ENCODE measurements at regions not wholly inside any gene's neighbourhood (a gene's known extent, or its start where the extent isn't known, plus 50 kb on each side); places are given as distances from the start of the nearest gene placed in this dataset.

DNA sequence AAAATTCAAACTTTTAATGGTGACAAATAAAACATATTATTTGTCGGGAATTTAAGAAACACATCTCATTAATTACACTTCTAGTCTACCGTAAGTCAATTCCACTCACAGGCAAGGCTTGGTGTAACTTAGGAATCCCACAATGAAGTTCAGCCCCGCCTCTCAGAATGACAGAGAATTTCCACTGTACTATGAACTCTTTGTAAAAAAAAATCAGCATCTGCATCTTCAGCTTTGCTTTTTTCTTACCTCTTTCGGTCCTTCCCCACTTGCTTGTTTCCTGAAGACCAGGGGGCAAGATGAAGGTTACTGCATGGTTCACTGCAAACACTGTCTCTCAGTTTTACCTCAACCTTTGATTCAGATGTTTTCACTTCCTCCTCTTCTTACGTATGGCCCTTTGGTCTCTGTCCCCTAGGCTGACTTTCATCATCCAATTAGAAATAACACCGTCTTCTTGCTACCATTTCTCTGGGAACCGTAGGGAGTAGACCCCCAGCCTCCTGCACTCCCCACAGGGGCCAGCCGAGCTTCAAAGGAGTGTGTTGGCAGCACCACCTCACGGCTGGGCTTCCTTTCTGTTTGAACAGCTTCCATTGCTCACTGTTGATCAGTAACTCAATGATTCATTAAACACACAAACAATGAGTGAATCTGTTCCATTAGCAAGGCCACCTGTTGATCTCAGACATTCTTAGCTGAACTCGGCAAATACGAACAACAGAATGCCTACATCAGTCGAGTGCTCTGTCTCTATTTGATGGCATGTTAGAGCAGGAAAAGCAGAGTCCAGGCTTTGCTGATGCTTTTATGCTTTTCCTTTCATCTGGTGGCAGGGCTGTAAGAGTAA lies 343.0 kb downstream of the BMP4 start:
- DNase-seq (ENCODE audit: low read depth): no peak

DNA sequence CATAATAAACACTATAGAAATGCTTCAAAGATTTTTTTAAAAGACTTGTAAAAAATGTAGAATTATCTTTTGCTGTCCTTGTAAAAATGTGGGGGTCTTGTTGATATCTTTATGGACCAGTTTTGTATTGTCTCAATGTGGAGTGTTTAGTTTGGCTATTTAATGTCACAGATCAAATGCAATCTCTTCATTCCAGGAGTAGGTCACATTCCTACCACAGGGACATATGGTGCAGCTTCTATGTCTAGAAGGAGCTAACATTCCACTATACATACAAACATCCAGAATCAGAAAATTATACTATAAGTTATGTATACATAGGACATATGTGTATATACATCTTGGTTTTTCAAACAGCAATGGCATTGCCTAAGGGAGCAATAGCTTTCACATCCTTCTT lies 345.7 kb downstream of the BMP4 start:
- no peak for DNase-seq (ENCODE audit: low read depth)

GRCh38 chr14:53609009-53609408 lies 347.6 kb downstream of the BMP4 start:
- DNase-seq (ENCODE audit: low read depth): no peak

GRCh38 chr14:53608369-53608768 lies 348.3 kb downstream of the BMP4 start:
- no peak for DNase-seq (ENCODE audit: low read depth)

GRCh38 chr14:53606203-53606602 lies 350.4 kb downstream of the BMP4 start:
- no peak for DNase-seq (ENCODE audit: low read depth)

DNA sequence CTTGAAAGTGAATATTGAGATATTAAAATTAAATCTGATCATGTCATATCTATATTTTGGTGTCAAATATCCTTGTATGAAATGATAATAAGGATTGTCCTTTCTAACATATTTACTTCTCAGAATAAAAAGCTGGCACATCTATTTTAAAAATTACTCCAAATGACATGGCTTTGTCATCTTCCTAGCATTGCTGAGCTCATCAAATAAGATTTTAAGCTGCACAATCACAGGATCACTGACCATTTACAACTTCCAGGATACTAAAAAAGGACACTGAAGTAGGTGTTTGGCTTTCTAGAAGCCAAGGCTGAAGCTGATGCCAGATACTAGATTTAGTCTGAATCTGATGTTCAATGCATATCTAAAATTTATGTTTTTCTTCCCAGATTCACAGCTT lies 351.1 kb downstream of the BMP4 start:
- no peak for DNase-seq (ENCODE audit: low read depth)

- DNase-seq (ENCODE audit: low read depth): no peak
These were observed 352.6 kb downstream of the BMP4 start for GRCh38 chr14:53603994-53604393.

DNA sequence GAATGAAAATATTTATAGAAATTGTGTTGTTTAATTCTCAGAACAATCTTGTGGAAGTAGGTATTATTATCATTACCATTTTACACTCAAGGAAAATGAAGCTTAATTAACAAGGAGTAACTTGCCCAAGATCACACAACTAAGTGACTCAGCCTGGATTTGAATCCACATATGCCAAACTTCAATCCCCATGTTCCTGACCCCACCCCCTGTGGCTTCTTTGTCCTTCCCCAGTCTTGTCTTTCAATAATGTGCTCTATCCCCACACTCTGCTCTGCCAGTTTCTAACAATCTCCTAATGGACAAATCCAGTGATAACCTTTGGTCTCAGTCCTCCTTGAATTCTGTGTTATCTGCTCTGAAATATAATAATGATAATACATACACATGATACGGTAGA lies 355.2 kb downstream of the BMP4 start:
- no peak for DNase-seq (ENCODE audit: low read depth)

GRCh38 chr14:53599221-53599945 lies 357.2 kb downstream of the BMP4 start:
- no peak for DNase-seq (ENCODE audit: low read depth)

- no peak for DNase-seq (ENCODE audit: low read depth)
These were observed 359.6 kb downstream of the BMP4 start for GRCh38 chr14:53596853-53597525.

DNA sequence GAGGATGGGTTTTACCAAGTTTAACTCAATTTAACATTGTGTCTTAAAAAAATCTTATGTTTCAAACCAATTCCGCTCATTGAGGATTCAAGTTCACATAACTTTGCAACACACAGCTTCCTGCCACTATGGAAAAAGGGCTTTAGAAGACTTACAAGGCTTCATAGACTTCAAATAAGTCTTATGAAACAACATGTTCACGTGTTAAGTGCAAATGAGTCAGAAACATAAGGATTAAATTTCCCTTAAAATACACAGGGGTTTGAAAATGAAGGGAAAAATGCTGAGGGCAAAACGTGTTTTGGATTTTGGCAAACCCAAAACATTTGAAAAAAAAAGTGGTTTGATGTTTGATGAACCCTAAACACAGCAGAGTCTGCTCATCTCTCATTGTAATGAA lies 364.8 kb downstream of the BMP4 start:
- no peak for DNase-seq (ENCODE audit: low read depth)

DNA sequence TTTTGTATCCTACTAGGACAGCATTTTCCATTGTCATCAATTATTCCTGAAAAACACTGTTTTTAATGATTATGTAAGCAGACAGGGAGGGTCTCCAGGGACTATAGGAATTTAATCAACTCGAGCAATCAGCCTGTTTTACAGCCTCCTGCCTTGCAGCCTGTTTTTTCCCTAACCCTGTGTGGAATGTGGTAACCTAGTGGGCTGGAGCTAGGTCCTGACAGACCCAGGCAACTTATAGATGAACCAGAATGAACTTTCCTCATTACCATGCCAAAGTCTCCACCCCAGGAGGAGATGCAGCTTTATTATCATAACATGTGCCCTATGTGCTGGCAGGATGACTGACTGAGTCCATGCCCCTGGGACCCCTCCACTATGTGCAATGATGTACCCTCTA lies 375.1 kb downstream of the BMP4 start:
- no peak for DNase-seq (ENCODE audit: low read depth)

DNA sequence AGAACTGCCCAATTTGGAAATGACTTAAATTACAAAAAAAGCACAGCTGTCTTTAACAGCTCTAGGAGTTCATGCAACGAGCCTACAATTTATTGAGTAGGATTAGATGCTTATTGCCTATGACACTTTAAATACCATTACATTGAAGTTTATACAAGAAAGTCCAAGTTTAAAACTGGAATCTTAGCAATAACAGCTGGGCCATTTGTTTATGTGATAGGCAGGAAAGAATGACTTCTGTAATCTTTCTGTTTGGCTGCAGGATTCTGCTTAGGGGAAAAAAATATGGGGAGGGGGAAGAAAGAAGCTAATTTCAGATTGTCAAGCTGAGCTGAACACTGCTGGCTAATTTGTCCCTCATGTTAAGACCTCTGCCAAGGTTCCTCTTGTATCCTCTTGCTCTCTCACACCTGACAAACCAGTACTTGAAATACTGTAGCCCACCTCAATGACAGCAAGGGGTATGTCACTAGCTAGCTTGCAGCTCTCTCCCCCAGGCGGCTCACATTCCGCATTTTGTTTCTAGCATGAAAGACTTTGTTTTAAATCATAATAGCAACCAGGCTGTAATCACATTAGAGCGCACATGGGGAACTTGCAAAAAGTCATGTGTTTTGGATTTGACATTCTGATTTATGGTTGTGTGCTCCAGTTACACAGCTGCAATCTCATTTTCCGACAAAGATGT lies 384.8 kb downstream of the BMP4 start:
- no peak for DNase-seq (ENCODE audit: low read depth)

DNA sequence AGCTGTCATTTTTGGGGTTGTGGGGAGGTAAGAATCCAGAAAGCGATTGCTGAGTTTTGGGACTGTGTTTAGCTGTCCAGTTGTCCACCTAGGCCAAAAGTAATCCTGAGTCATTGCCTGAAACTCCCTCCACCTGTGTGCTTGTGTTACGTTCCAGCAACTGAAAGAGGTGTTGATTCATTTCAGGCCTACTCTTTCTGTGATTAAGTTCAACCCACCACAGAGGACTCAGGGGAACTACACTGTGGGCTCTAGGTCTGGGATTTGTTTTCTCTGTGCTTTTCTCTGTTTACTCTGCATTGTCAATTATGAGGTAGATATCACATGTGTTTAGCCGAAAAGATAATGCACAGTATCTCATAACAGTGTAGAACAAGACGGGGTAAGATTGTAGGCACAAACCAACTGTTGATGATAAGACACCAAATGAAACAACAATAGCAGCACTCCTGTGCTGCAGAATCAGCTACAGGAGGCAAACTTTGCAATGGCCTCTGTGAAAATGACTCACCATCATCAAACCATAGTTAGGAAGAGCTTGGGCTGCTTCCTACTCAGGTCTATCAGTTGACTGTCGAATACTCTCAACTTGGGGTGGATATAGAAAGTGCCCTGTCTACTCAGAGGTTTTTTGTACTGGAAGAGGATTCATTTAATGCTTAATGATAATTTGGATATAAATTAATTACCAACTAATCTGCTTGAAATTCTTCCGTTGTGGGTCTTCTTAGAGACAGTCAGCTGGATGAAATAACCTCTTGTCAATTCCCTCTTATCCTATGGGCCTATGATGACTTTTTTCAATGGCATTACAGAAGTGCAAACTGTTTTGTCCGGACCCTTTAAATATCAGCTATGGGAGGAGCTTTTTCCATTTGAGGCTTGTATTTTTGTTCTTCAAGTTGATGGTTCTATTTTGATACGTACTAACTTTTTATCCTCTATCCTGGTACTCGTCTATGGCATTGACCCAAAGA lies 385.9 kb downstream of the BMP4 start:
- no peak for DNase-seq (ENCODE audit: low read depth)

GRCh38 chr14:53569446-53569845 lies 387.2 kb downstream of the BMP4 start:
- no peak for DNase-seq (ENCODE audit: low read depth)

DNA sequence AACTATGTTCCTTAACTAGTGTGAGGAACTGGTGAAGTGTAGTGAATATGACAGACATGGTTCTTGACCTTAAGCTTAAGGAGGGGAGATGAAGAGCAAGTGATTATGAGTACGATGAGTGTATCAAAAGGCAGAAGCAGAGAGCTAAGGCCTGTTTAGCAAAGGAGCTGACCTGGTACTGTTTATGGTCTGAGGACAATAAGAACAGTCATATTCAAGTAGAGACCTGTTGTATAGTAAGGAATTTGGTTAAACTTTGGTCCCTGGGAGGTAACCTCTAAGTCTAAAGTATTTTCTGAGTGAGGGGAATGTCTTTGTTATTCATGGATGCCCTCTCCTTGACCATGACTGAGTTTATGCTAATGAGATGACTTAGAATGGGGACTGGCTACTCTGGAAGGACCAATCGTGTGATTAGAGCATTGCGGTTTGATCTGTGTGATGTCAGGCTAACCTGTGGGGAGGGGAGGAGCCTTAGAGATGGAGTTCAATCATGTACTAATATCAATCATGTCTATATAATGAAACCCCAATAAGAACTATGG lies 389.3 kb downstream of the BMP4 start:
- DNase-seq (ENCODE audit: low read depth): no peak

GRCh38 chr14:53564870-53565269 lies 391.8 kb downstream of the BMP4 start:
- DNase-seq (ENCODE audit: low read depth): no peak

- no peak for DNase-seq (ENCODE audit: low read depth)
These were observed 393.0 kb downstream of the BMP4 start for GRCh38 chr14:53563628-53564027.

DNA sequence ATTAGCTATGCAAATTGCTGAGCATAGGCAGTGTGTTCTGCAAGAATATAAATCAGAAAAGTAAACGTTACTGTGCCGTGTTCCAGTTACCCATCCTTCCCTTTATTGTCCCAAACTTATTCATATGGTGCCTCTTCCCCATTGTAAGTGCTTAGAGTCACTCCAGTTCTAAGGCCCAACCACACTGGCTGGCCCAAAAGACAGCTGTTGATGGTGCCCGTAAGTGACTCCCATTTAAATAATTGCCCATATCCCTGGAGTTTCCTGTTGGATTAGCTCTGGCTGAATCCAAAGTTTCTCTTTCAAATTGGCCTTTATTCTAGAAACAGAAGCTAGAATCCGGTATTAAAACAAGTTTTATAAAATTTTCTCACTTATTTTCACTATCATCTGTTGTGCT lies 400.1 kb upstream of the DDHD1 start:
- DNase-seq (ENCODE audit: low read depth): no peak

GRCh38 chr14:53551862-53552261 lies 398.7 kb upstream of the DDHD1 start:
- DNase-seq (ENCODE audit: low read depth): no peak

GRCh38 chr14:53550776-53551175 lies 397.7 kb upstream of the DDHD1 start:
- no peak for DNase-seq (ENCODE audit: low read depth)

Measured in stimulated activated CD8-positive, alpha-beta memory T cell treated with anti-CD3 and anti-CD28 coated beads, Interleukin-7, amount 100 ng/mL, for 24 hours (primary cell).